ENCODE measurements at regions not wholly inside any gene's neighbourhood (a gene's known extent, or its start where the extent isn't known, plus 50 kb on each side); places are given as distances from the start of the nearest gene placed in this dataset.

DNA sequence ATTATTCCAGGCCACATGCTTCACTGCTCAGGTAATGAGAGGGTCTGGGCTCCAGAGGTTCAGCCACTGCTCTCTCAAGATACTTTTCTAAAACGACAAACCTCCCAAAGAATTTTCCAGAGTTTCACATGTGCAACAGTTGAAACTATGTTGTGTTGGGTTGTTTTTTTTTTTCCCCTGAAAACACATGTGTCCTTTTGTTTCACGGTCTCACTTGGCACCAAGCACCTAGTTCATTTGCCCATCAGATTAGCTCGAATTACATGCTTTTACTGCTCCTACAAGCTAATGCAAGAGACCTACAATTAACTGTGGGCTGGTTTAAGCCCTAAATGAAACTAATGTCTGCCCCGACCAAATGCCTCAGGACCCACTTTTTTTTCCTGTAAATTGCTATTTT lies 313.3 kb downstream of the FGFR2 start:
- TF ChIP-seq, protein P1, sequence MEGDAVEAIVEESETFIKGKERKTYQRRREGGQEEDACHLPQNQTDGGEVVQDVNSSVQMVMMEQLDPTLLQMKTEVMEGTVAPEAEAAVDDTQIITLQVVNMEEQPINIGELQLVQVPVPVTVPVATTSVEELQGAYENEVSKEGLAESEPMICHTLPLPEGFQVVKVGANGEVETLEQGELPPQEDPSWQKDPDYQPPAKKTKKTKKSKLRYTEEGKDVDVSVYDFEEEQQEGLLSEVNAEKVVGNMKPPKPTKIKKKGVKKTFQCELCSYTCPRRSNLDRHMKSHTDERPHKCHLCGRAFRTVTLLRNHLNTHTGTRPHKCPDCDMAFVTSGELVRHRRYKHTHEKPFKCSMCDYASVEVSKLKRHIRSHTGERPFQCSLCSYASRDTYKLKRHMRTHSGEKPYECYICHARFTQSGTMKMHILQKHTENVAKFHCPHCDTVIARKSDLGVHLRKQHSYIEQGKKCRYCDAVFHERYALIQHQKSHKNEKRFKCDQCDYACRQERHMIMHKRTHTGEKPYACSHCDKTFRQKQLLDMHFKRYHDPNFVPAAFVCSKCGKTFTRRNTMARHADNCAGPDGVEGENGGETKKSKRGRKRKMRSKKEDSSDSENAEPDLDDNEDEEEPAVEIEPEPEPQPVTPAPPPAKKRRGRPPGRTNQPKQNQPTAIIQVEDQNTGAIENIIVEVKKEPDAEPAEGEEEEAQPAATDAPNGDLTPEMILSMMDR (IDR thresholded peaks at IDR 0.05), result no peak
- no peak for TF ChIP-seq POLR2A (IDR thresholded peaks at IDR 0.05)
